ENCODE measurements at regions not wholly inside any gene's neighbourhood (a gene's known extent, or its start where the extent isn't known, plus 50 kb on each side); places are given as distances from the start of the nearest gene placed in this dataset.

DNA sequence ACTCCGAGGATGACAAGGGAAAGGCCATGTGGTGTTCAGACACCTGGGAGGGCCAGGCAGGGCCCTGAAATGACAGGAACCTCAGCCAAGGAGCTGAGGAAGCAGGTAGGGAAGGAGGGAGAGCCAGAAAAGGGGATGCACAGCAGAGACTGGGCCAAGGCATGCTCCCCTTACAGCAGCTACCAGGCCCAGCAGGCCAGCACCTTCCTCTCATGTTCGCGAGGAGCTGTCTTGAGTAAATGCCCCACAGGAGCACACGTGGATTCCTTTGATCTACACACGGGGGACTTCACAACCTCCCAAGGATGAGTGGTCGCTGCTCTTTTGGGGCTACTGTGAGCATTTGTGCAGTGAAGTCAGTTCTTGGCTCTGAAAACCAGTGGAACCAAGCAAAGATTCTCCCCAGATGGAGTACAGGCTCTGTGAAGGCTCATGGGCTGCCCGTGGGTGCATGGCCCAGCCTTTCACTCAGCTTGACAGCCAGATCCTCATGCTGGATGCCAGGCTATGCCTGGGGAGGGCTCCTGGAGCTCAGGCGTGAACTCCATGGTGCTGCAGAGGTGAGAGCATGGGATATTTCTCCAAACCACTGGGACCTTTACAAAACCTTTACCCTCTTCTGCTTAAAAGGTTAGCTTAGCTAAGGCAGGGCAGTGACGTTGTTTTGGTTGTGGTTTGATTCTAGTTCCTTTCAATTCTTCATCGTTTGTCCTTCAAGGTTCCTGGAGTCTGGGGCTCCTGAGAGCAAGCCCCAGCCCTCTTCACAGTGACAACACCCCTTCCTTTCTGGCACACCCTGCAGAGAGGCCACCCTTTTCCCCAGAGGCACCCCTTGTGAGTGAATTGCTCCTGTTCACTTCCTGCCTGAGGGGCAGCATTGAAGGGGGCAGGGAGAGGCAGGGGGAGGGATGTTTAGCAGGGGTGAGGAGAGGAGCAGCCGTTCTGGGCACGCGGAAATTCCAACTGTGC lies 74.2 kb upstream of the ZPBP start:
- no peaks in the 10 kb centered on the region for H3K27me3 Mint-ChIP-seq
- H3K4me3 Mint-ChIP-seq, result no peak overlapping the region
- no peaks in the 10 kb centered on the region for H3K9me3 Mint-ChIP-seq
- H3K27ac Mint-ChIP-seq, result peak overlapping the region; percentile 59
- no peaks in the 10 kb centered on the region for H3K36me3 Mint-ChIP-seq
- POLR2A ChIA-PET, result interaction anchor here (0.7 kb wide), 1 partner anchor 14 kb away, joined by 3 read pairs; no protein-coding TSS in a partner anchor
- peak; percentile 30 for DNase-seq
- intact Hi-C loops (cut with micrococcal nuclease), result no loop called here
- peaks cover 54% of the 10 kb centered on the region for H3K4me1 Mint-ChIP-seq (ENCODE audit: low read depth)
- CTCF ChIA-PET, result interaction anchor here (1.1 to 1.2 kb wide), 2 partner anchors 12 to 25 kb away, joined by 3 to 4 read pairs; no protein-coding TSS in a partner anchor

DNA sequence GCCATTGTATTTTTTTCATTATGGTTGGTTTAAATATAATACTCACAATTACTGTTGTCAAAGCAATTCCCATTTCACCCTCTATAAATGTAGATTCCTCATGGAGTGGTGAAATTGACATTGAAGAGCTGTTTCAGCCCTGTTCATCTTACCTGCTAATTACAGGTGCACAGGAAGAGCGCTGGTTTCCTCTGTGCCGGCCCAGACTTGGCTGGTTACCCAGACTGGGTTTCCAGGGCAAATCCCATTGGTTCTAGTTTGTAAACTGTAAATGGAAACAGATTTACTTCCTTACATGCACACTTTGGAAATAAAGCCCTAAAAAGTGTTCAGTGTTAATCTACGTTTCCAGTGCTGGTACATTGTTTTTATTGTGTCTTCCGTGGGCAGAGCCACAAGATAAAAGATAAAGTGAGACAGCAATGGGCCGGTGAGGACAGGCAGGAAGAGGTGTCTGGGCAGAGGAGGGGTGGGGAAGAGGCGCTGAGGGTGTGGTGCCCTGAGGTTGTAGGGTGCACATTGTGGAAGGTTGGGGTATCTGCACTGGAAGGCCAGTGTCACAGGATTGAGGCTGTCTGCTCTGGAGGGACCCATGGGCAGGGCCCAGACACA lies 71.6 kb upstream of the ZPBP start:
- Mint-ChIP-seq H3K9me3 (no peaks in the 10 kb centered on the region), H3K4me1 (ENCODE audit: low read depth) (peaks cover 59% of the 10 kb centered on the region), H3K27me3 (no peaks in the 10 kb centered on the region), H3K27ac (peak overlapping the region; percentile 65), H3K36me3 (no peaks in the 10 kb centered on the region), H3K4me3 (no peak overlapping the region)
- CTCF ChIA-PET, result interaction anchor here (0.5 to 0.9 kb wide), 2 partner anchors 9 to 996 kb away, joined by 3 to 5 read pairs; no protein-coding TSS in a partner anchor
- peak; percentile 32 for DNase-seq
- intact Hi-C loops (cut with micrococcal nuclease), result no loop called here
- POLR2A ChIA-PET, result interaction anchor here (1.0 kb wide), 1 partner anchor 9 kb away, joined by 5 read pairs; no protein-coding TSS in a partner anchor

DNA sequence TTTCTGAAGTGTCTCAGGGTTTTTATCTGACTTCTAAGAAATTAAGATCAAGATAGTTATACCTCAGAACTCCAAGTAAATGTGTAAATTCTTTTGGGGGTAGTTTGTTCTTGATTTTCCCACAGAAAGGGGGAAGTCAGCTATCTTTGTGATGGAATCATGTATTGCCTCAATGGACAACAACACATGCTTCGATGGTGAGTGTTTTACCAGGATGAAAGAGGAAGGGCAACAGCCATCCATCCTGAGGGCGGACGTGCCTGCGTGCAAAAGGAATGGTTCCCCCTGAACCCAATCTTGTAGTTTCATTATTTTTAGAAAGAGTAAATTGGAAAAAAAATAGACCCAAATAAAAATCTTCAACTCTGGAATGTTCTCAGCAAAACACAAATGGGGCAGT lies 67.2 kb upstream of the ZPBP start:
- no peak overlapping the region for H3K27ac Mint-ChIP-seq
- H3K4me1 Mint-ChIP-seq (ENCODE audit: low read depth), result peaks cover 50% of the 10 kb centered on the region
- ChIA-PET POLR2A (no interaction called here), CTCF (interaction anchor here (1.2 kb wide), 1 partner anchor 308 kb away, joined by 3 read pairs; no protein-coding TSS in a partner anchor)
- H3K9me3 Mint-ChIP-seq, result no peaks in the 10 kb centered on the region
- H3K4me3 Mint-ChIP-seq, result no peak overlapping the region
- intact Hi-C loops (cut with micrococcal nuclease), result no loop called here
- DNase-seq, result no peak
- no peaks in the 10 kb centered on the region for H3K27me3 Mint-ChIP-seq
- no peaks in the 10 kb centered on the region for H3K36me3 Mint-ChIP-seq

DNA sequence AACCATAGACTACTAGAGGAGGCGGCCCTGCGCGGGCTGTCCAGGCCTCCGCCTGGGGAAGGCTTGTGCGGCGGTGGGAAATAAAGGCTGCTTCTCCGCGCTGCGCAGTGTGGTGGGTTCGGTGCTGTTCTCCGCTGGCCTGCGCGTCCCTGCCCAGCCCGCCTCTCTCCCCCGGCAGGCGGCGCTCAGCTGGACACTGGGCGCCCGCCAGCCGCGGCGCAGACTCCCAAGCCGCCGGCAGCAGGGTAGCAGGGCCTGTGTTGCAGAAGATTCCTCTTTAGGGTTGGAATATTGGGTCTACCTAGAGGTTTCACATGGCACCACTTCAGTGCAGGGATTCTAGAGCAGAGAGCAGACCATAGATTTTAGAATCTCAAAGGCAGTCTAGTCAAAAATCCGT lies 66.1 kb upstream of the ZPBP start:
- ChIA-PET CTCF (interaction anchor here (1.2 kb wide), 1 partner anchor 309 kb away, joined by 3 read pairs; no protein-coding TSS in a partner anchor), POLR2A (no interaction called here)
- DNase-seq, result no peak
- H3K27ac Mint-ChIP-seq, result no peak overlapping the region
- no peaks in the 10 kb centered on the region for H3K27me3 Mint-ChIP-seq
- H3K9me3 Mint-ChIP-seq, result no peaks in the 10 kb centered on the region
- intact Hi-C loops (cut with micrococcal nuclease), result no loop called here
- no peaks in the 10 kb centered on the region for H3K36me3 Mint-ChIP-seq
- H3K4me1 Mint-ChIP-seq (ENCODE audit: low read depth), result peaks cover 46% of the 10 kb centered on the region
- no peak overlapping the region for H3K4me3 Mint-ChIP-seq

DNA sequence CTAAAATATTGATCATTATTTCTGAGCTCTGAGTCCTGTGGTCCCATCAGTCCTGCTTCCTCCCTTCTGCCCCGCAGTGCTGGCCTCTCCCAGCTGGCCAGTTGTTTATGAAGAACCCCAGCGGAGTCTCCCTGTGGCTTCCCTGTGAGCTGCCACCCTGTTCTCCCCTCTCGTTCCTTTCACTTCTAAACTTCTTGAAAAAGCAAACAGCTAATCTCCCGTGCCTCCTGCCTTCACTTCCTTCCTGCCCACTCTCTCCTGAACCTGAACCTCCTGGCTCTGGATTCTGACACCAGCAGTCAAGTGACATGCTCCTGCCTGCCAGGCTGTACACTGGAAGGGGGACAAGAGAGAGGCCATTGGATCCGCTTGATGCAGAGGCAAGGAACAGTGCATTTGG lies 63.7 kb upstream of the ZPBP start:
- Mint-ChIP-seq H3K4me1 (ENCODE audit: low read depth) (peaks cover 34% of the 10 kb centered on the region), H3K36me3 (no peaks in the 10 kb centered on the region), H3K9me3 (no peaks in the 10 kb centered on the region), H3K27me3 (no peaks in the 10 kb centered on the region), H3K4me3 (peak overlapping the region; percentile 49), H3K27ac (peak overlapping the region; percentile 70)
- intact Hi-C loops (cut with micrococcal nuclease), result loop anchor here (1.0 kb wide), 1 partner anchor 41 kb away; no protein-coding TSS in a partner anchor
- DNase-seq, result no peak
- ChIA-PET POLR2A (interaction anchor here (0.6 to 1.6 kb wide), 3 partner anchors 8 to 212 kb away, joined by 3 to 5 read pairs (median 3); no protein-coding TSS in a partner anchor), CTCF (interaction anchor here (0.9 to 2.2 kb wide), 8 partner anchors 9 to 1006 kb away, joined by 3 to 14 read pairs (median 4); no protein-coding TSS in a partner anchor)

DNA sequence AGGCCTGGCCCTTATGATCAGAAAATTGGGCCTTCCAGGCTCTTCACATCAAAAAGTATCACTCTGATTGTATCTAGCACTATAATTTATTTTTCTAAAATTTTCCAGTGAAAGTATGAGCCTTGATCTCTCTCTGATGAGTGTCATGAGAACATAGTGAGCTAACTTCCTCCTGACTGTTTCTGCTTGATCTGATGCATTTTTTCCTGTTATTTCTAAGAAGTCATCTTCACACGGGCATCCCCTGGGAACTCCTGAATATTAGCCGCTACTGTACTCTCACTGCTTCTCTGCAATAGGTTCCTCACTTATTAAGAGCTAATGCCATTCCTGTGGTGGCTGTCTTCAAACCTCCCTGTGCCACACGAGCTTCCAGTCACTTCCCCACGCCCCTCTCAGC lies 63.1 kb upstream of the ZPBP start:
- CTCF ChIA-PET, result interaction anchor here (0.9 to 2.2 kb wide), 8 partner anchors 8 to 1007 kb away, joined by 3 to 14 read pairs (median 4); no protein-coding TSS in a partner anchor
- Mint-ChIP-seq H3K36me3 (no peaks in the 10 kb centered on the region), H3K4me1 (ENCODE audit: low read depth) (peaks cover 38% of the 10 kb centered on the region), H3K4me3 (peak overlapping the region; percentile 49), H3K27me3 (no peaks in the 10 kb centered on the region), H3K9me3 (no peaks in the 10 kb centered on the region), H3K27ac (peak overlapping the region; percentile 70)
- intact Hi-C loops (cut with micrococcal nuclease), result loop anchor here (1.0 kb wide), 1 partner anchor 41 kb away; no protein-coding TSS in a partner anchor
- no peak for DNase-seq
- POLR2A ChIA-PET, result interaction anchor here (0.6 to 1.6 kb wide), 3 partner anchors 9 to 212 kb away, joined by 3 to 5 read pairs (median 3); no protein-coding TSS in a partner anchor

DNA sequence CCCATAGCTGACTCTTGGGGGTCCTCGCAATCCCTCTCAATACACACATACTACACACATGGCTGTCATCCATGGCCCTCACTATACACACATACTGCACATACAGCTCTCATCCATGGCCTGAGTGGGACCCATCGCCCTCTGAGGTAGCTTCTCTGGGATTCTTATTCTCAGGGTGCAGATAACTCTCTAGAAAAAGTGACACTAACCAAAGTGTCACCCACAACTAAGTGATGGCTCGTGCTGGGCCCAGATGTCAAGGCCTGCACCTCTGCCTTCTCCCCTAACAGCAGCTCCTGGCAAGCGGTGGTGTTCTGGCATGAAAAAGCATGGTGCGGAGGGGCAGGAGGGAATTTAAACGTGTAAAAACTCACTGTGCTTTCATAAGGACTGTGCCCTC lies 62.7 kb upstream of the ZPBP start:
- H3K27ac Mint-ChIP-seq, result peak overlapping the region; percentile 70
- H3K9me3 Mint-ChIP-seq, result no peaks in the 10 kb centered on the region
- H3K4me3 Mint-ChIP-seq, result no peak overlapping the region
- H3K27me3 Mint-ChIP-seq, result no peaks in the 10 kb centered on the region
- H3K4me1 Mint-ChIP-seq (ENCODE audit: low read depth), result peaks cover 41% of the 10 kb centered on the region
- CTCF ChIA-PET, result interaction anchor here (0.8 to 2.2 kb wide), 9 partner anchors 8 to 1007 kb away, joined by 3 to 14 read pairs (median 3); no protein-coding TSS in a partner anchor
- H3K36me3 Mint-ChIP-seq, result no peaks in the 10 kb centered on the region
- DNase-seq, result no peak
- POLR2A ChIA-PET, result interaction anchor here (1.6 kb wide), 1 partner anchor 9 kb away, joined by 5 read pairs; no protein-coding TSS in a partner anchor
- intact Hi-C loops (cut with micrococcal nuclease), result loop anchor here (1.0 kb wide), 1 partner anchor 42 kb away; no protein-coding TSS in a partner anchor

DNA sequence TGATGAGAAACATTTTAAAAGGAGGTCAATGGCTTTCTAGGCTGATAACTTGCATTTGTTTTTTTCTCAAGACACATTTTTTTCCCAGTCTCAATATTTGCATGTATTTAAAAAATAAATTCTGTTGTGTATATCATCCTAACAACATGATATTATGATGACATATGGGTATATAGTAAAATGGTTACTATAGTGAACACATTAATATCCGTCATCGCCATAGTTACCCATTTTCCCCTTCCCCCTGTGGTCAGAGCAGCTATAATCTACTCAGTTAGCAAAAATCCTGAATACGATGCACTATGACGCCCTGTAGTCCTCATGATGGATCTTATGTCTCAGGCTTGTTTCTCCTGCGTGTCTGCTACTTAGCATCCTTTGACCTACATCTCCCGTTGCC lies 60.9 kb upstream of the ZPBP start:
- no peaks in the 10 kb centered on the region for H3K36me3 Mint-ChIP-seq
- no peak overlapping the region for H3K4me3 Mint-ChIP-seq
- ChIA-PET POLR2A (no interaction called here), CTCF (interaction anchor here (1.7 kb wide), 1 partner anchor 264 kb away, joined by 10 read pairs; no protein-coding TSS in a partner anchor)
- H3K4me1 Mint-ChIP-seq (ENCODE audit: low read depth), result peaks cover 56% of the 10 kb centered on the region
- H3K27ac Mint-ChIP-seq, result no peak overlapping the region
- no peaks in the 10 kb centered on the region for H3K9me3 Mint-ChIP-seq
- no peaks in the 10 kb centered on the region for H3K27me3 Mint-ChIP-seq
- no peak for DNase-seq
- intact Hi-C loops (cut with micrococcal nuclease), result no loop called here

DNA sequence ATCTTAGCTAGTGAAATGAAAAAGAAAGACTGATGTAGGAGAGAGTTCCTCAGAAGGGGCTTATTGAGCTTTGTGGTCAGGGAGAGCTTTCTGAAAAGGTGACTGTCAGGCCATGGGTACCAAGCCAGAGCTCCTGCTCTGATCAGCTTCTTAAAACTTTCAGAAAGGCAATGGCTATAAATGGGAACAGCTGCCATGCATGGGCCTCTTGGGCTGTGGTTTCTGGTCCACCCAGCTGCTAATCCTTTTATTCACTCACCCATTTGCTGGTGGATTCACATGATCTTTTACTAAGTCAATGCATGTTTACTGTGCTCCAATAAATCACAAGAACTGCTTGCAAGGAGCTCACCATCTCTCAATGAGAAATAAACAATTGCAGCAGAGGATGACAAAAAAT lies 60.1 kb upstream of the ZPBP start:
- intact Hi-C loops (cut with micrococcal nuclease), result no loop called here
- CTCF ChIA-PET, result interaction anchor here (0.9 to 1.7 kb wide), 5 partner anchors 9 to 265 kb away, joined by 4 to 10 read pairs (median 6); no protein-coding TSS in a partner anchor
- Mint-ChIP-seq H3K27me3 (no peaks in the 10 kb centered on the region), H3K36me3 (no peaks in the 10 kb centered on the region), H3K4me3 (no peak overlapping the region), H3K9me3 (no peaks in the 10 kb centered on the region), H3K27ac (no peak overlapping the region), H3K4me1 (ENCODE audit: low read depth) (peaks cover 65% of the 10 kb centered on the region)
- POLR2A ChIA-PET, result interaction anchor here (0.9 kb wide), 1 partner anchor 14 kb away, joined by 3 read pairs; no protein-coding TSS in a partner anchor
- DNase-seq, result no peak

DNA sequence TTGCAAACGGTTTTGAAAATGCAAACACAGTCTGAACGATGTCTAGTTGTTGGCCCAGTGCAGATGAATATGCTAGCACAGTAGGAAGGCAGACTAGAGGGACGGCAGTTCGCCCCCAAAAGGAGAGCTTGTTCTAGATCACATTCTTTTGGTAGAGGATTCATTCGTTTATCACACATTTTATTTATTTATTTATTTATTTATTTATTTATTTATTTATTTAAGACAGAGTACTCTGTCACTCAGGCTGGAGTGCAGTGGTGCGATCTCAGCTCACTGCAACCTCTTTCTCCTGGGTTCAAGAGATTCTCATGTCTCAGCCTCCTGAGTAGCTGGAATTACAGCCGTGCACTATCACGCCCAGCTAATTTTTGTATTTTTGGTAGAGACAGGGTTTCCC lies 59.4 kb upstream of the ZPBP start:
- H3K4me3 Mint-ChIP-seq, result no peak overlapping the region
- peaks cover 71% of the 10 kb centered on the region for H3K4me1 Mint-ChIP-seq (ENCODE audit: low read depth)
- H3K9me3 Mint-ChIP-seq, result no peaks in the 10 kb centered on the region
- no peak for DNase-seq
- no peak overlapping the region for H3K27ac Mint-ChIP-seq
- ChIA-PET CTCF (interaction anchor here (0.9 to 1.7 kb wide), 5 partner anchors 9 to 266 kb away, joined by 4 to 10 read pairs (median 6); no protein-coding TSS in a partner anchor), POLR2A (no interaction called here)
- intact Hi-C loops (cut with micrococcal nuclease), result no loop called here
- no peaks in the 10 kb centered on the region for H3K36me3 Mint-ChIP-seq
- H3K27me3 Mint-ChIP-seq, result no peaks in the 10 kb centered on the region

DNA sequence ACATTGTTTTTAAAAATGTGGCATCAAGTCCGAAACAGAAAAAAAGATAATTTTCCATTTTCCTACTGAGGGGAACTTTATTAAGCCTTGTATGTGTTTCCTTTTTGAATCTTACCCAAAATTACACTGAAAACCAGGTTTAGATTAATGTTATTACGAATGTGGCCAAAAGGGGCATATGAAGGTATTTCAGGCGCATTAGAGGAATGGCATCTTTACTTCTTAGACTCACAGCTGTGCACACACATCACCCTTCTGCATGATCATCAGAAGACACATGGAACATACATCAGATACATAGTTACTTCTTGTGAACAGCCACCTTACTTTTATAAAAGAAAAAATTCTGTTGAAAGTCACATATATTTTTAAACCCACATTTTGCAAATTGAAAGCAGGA lies 58.6 kb upstream of the ZPBP start:
- intact Hi-C loops (cut with micrococcal nuclease), result no loop called here
- ChIA-PET CTCF (no interaction called here), POLR2A (no interaction called here)
- Mint-ChIP-seq H3K27ac (no peak overlapping the region), H3K36me3 (no peaks in the 10 kb centered on the region), H3K9me3 (no peaks in the 10 kb centered on the region), H3K4me1 (ENCODE audit: low read depth) (peaks cover 70% of the 10 kb centered on the region), H3K4me3 (no peak overlapping the region), H3K27me3 (no peaks in the 10 kb centered on the region)
- DNase-seq, result no peak

All from activated CD4-positive, alpha-beta memory T cell treated with anti-CD3 and anti-CD28 coated beads for 36 hours (primary cell).